ENCODE measurements at regions not wholly inside any gene's neighbourhood (a gene's known extent, or its start where the extent isn't known, plus 50 kb on each side); places are given as distances from the start of the nearest gene placed in this dataset.

- TF ChIP-seq IKZF1 (conservative IDR thresholded peaks at IDR 0.05) (peak; percentile 82), FOXM1 (IDR thresholded peaks at IDR 0.05; ENCODE audit: low read depth, low read length) (no peak), BACH1 (IDR thresholded peaks at IDR 0.05; ENCODE audit: borderline replicate concordance) (no peak)
Measured at GRCh38 chr3:148211725-148212124, 486.0 kb upstream of the AGTR1 start (continued).

GRCh38 chr3:148214705-148215104 is 483.0 kb upstream of the AGTR1 start:
- WGBS (ENCODE audit: insufficient coverage, insufficient replicate concordance, low lambda C conversion rate, missing lambda C conversion rate): 50% methylated on average over 3 of the region's 3 CpGs
- ChIA-PET RAD21 (ENCODE audit: unreplicated experiment) (no interaction called here), CTCF (interaction anchor here (1.2 to 2.4 kb wide), 3 partner anchors 12 to 97 kb away, joined by 3 to 11 read pairs (median 7); no protein-coding TSS in a partner anchor), POLR2A (no interaction called here), SMC1A (ENCODE audit: uncharacterized antibody, unreplicated experiment) (interaction anchor here (0.9 to 1.6 kb wide), 2 partner anchors 11 to 41 kb away, joined by 3 read pairs; no protein-coding TSS in a partner anchor)
- Histone ChIP-seq H3K27ac (ENCODE audit: control insufficient read depth, insufficient read depth) (no peak overlapping the region), H3K9ac (ENCODE audit: control insufficient read depth, insufficient read depth, low read length) (no peak overlapping the region), H3K36me3 (ENCODE audit: control insufficient read depth in 2 of 2, insufficient read depth in 2 of 2, low read length in 1 of 2) (no peaks in the 10 kb centered on the region), H3K4me2 (ENCODE audit: control insufficient read depth, insufficient read depth) (no peak overlapping the region), H2AFZ (ENCODE audit: control insufficient read depth, low read depth, low read length) (no peak overlapping the region), H3K27me3 (replicated peaks in 1 of 2; ENCODE audit: control insufficient read depth in 2 of 2, insufficient read depth in 2 of 2, low read length in 1 of 2) (no peaks in the 10 kb centered on the region), H3K9me3 (replicated peaks; ENCODE audit: control insufficient read depth, insufficient read depth, low read length) (no peaks in the 10 kb centered on the region; the same call in 2 of the 3 replicates), H4K20me1 (ENCODE audit: control insufficient read depth, insufficient read depth) (no peaks in the 10 kb centered on the region), H3K4me3 (no peak overlapping the region), H3K79me2 (ENCODE audit: control insufficient read depth, insufficient read depth, low read length) (no peaks in the 10 kb centered on the region), H3K4me1 (ENCODE audit: control insufficient read depth, insufficient read depth, low read length) (no peaks in the 10 kb centered on the region)
- no peak for ATAC-seq
- TF ChIP-seq HDAC6 (IDR thresholded peaks at IDR 0.05; ENCODE audit: unreplicated experiment) (no peak), JUND (IDR thresholded peaks at IDR 0.05; ENCODE audit: low read depth, low read length) (no peak), MAX (IDR thresholded peaks at IDR 0.05; ENCODE audit: low read depth, low read length) (no peak), SMC3 (IDR thresholded peaks at IDR 0.05; ENCODE audit: borderline replicate concordance, low read length) (no peak), SREBF2 (IDR thresholded peaks at IDR 0.05; ENCODE audit: low read length) (no peak)
- intact Hi-C loops (cut with micrococcal nuclease; ENCODE audit: unreplicated experiment) (no loop called here), in situ Hi-C loops (cut with MboI) (no loop called here)
- no peak for FAIRE-seq
- BruUV-seq (replicated peaks): no TSS peak
- no peak for DNase-seq (ENCODE audit: low read depth, low spot score)
